ENCODE measurements at regions not wholly inside any gene's neighbourhood (a gene's known extent, or its start where the extent isn't known, plus 50 kb on each side); places are given as distances from the start of the nearest gene placed in this dataset.

GRCh38 chr3:168394439-168394838 is 298.7 kb upstream of the GOLIM4 start:
- no peaks in the 10 kb centered on the region for H3K9me2 ChIP-seq (ENCODE audit: insufficient read depth, low read length)
- H3K9ac ChIP-seq (ENCODE audit: low read length), result no peak overlapping the region
- H3K79me2 ChIP-seq (replicated peaks; ENCODE audit: insufficient read depth, low read length), result no peaks in the 10 kb centered on the region
- no peaks in the 10 kb centered on the region for H3K9me3 ChIP-seq (ENCODE audit: low read length)
- H3K27ac ChIP-seq (ENCODE audit: low read length), result no peak overlapping the region
- H3K36me3 ChIP-seq (ENCODE audit: insufficient read depth, low read length), result no peaks in the 10 kb centered on the region
- no peaks in the 10 kb centered on the region for H3K27me3 ChIP-seq (ENCODE audit: insufficient read depth, low read depth, low read length)
- no peaks in the 10 kb centered on the region for H3F3A ChIP-seq (ENCODE audit: insufficient read depth, low read length, poor library complexity, severe bottlenecking)
- no peak overlapping the region for H3K4me3 ChIP-seq (ENCODE audit: low read length)
- no peak overlapping the region for H3K4me2 ChIP-seq (ENCODE audit: low read length)
- no peaks in the 10 kb centered on the region for H4K20me1 ChIP-seq (ENCODE audit: insufficient read depth)
- no peak overlapping the region for H2AFZ ChIP-seq (ENCODE audit: low read depth, low read length)
- TF ChIP-seq POLR2AphosphoS5 (IDR thresholded peaks at IDR 0.05) (no peak), SMC3 (conservative IDR thresholded peaks at IDR 0.05; ENCODE audit: poor library complexity) (no peak), TAF1 (IDR thresholded peaks at IDR 0.05; ENCODE audit: low read depth) (no peak), CTCF (IDR thresholded peaks at IDR 0.05; ENCODE audit: poor library complexity, severe bottlenecking) (no peak), RAD21 (conservative IDR thresholded peaks at IDR 0.05) (no peak), MXI1 (conservative IDR thresholded peaks at IDR 0.05; ENCODE audit: poor library complexity, severe bottlenecking) (no peak), EP300 (conservative IDR thresholded peaks at IDR 0.05; ENCODE audit: poor library complexity, severe bottlenecking) (no peak), EZH2 (IDR thresholded peaks at IDR 0.05; ENCODE audit: borderline replicate concordance, insufficient read depth, low read length, poor library complexity, severe bottlenecking) (no peak), REST (IDR thresholded peaks at IDR 0.05; ENCODE audit: borderline replicate concordance) (no peak)

GRCh38 chr3:168386301-168386700 is 290.6 kb upstream of the GOLIM4 start:
- H3K36me3 ChIP-seq (ENCODE audit: insufficient read depth, low read length), result no peaks in the 10 kb centered on the region

More at GRCh38 chr3:168386301-168386700, 290.6 kb upstream of the GOLIM4 start:
- no peaks in the 10 kb centered on the region for H4K20me1 ChIP-seq (ENCODE audit: insufficient read depth)
- no peak overlapping the region for H3K4me2 ChIP-seq (ENCODE audit: low read length)
- no peaks in the 10 kb centered on the region for H3F3A ChIP-seq (ENCODE audit: insufficient read depth, low read length, poor library complexity, severe bottlenecking)
- no peak overlapping the region for H2AFZ ChIP-seq (ENCODE audit: low read depth, low read length)
- no peaks in the 10 kb centered on the region for H3K9me2 ChIP-seq (ENCODE audit: insufficient read depth, low read length)
- H3K79me2 ChIP-seq (replicated peaks; ENCODE audit: insufficient read depth, low read length), result no peaks in the 10 kb centered on the region
- H3K27ac ChIP-seq (ENCODE audit: low read length), result no peak overlapping the region
- H3K9me3 ChIP-seq (ENCODE audit: low read length), result no peaks in the 10 kb centered on the region
- no peaks in the 10 kb centered on the region for H3K27me3 ChIP-seq (ENCODE audit: insufficient read depth, low read depth, low read length)
- H3K9ac ChIP-seq (ENCODE audit: low read length), result no peak overlapping the region
- TF ChIP-seq EZH2 (IDR thresholded peaks at IDR 0.05; ENCODE audit: borderline replicate concordance, insufficient read depth, low read length, poor library complexity, severe bottlenecking), result no peak
- TF ChIP-seq MXI1 (conservative IDR thresholded peaks at IDR 0.05; ENCODE audit: poor library complexity, severe bottlenecking), result no peak
- TF ChIP-seq REST (IDR thresholded peaks at IDR 0.05; ENCODE audit: borderline replicate concordance), result no peak
- TF ChIP-seq RAD21 (conservative IDR thresholded peaks at IDR 0.05), result no peak
- TF ChIP-seq TAF1 (IDR thresholded peaks at IDR 0.05; ENCODE audit: low read depth), result no peak
- TF ChIP-seq CTCF (IDR thresholded peaks at IDR 0.05; ENCODE audit: poor library complexity, severe bottlenecking), result no peak
- no peak for TF ChIP-seq POLR2AphosphoS5 (IDR thresholded peaks at IDR 0.05)
- TF ChIP-seq EP300 (conservative IDR thresholded peaks at IDR 0.05; ENCODE audit: poor library complexity, severe bottlenecking), result no peak
- TF ChIP-seq SMC3 (conservative IDR thresholded peaks at IDR 0.05; ENCODE audit: poor library complexity), result no peak
- no peak overlapping the region for H3K4me3 ChIP-seq (ENCODE audit: low read length)
